Peyer's patch (tissue), 4 donors: ENCODE measurements at regions not wholly inside any gene's neighbourhood (a gene's known extent, or its start where the extent isn't known, plus 50 kb on each side); places are given as distances from the start of the nearest gene placed in this dataset.

Experiments
- DNase-seq, 3 donors: peaks; one replicate each; pipeline ENCODE4 v3.0.0-alpha.2; 2017 to 2019
- H3K27ac ChIP-seq, 4 donors: fragments of 200-600 bp; sonication (generic); one replicate each; pipeline ENCODE4 v1.5.1; 2016 to 2019
- H3K27me3 ChIP-seq, 2 donors: fragments of 200-600 bp; sonication (generic); one replicate each; pipeline ENCODE4 v1.5.1; 2019
- H3K36me3 ChIP-seq, 3 donors: fragments of 200-600 bp; sonication (generic); one replicate each; pipeline ENCODE4 v1.5.1; 2016 to 2019
- H3K4me1 ChIP-seq, 4 donors: fragments of 200-600 bp; sonication (generic); one replicate each; pipeline ENCODE4 v1.5.1; 2016 to 2019
- H3K4me3 ChIP-seq, 4 donors: fragments of 200-600 bp; sonication (generic); 1 replicate in 3 of 4; 2 replicates in 1 of 4; pipeline ENCODE4 v1.5.1; 2016 to 2019; ENCODE audit warnings: mild to moderate bottlenecking in 1 of 4
- H3K9me3 ChIP-seq, 4 donors: fragments of 200-600 bp; sonication (generic); one replicate each; pipeline ENCODE4 v1.5.1; 2016 to 2019; ENCODE audit warnings: mild to moderate bottlenecking in 1 of 4
- POLR2A ChIP-seq, 2 donors: fragments of 450-650 bp; IDR thresholded peaks; one replicate each; pipeline ENCODE4 v1.5.1; 2017; ENCODE audit warnings: antibody characterized with exemption in 2 of 2, mild to moderate bottlenecking in 2 of 2, moderate library complexity in 2 of 2
- TF ChIP-seq, protein P1 (sequence below), 6 experiments: fragments of 450-650 bp in 4 of 6; fragments of 200-600 bp in 2 of 6; sonication (generic) in 1 of 6; IDR thresholded peaks; one replicate each; pipeline ENCODE4 v1.5.1; 2017 to 2019; ENCODE audit warnings: antibody characterized with exemption in 6 of 6, mild to moderate bottlenecking in 3 of 6, moderate library complexity in 1 of 6

DNA sequence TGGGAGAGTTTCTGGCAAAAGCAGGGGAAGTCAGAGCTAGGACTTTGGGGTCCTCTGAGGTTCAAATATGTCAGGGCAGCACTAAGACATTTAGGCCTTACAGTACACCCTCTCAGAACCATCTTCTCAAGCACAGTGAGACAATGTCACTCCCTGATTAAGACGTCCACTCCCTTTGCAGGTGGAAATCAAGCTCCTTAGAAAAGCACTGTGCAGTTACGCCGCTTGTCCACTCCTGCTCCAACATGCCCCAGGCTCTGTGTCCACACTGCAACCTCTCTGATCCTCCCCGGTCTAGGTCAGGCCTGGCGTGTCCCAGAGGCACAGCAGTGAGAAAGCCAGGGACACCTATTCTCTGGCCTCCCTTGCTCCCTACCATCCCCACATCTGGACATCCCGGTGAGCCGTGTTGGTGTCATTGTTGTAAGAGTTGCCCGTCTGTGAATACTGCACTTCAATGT is 528.6 kb upstream of the ID2 start:
- H3K4me1 ChIP-seq: no peaks in the 10 kb centered on the region
- TF ChIP-seq, protein P1, sequence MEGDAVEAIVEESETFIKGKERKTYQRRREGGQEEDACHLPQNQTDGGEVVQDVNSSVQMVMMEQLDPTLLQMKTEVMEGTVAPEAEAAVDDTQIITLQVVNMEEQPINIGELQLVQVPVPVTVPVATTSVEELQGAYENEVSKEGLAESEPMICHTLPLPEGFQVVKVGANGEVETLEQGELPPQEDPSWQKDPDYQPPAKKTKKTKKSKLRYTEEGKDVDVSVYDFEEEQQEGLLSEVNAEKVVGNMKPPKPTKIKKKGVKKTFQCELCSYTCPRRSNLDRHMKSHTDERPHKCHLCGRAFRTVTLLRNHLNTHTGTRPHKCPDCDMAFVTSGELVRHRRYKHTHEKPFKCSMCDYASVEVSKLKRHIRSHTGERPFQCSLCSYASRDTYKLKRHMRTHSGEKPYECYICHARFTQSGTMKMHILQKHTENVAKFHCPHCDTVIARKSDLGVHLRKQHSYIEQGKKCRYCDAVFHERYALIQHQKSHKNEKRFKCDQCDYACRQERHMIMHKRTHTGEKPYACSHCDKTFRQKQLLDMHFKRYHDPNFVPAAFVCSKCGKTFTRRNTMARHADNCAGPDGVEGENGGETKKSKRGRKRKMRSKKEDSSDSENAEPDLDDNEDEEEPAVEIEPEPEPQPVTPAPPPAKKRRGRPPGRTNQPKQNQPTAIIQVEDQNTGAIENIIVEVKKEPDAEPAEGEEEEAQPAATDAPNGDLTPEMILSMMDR (IDR thresholded peaks at IDR 0.05): no peak
- TF ChIP-seq POLR2A (IDR thresholded peaks at IDR 0.05): no peak
- no peak for DNase-seq
- no peaks in the 10 kb centered on the region for H3K36me3 ChIP-seq
- no peak overlapping the region for H3K4me3 ChIP-seq
- no peaks in the 10 kb centered on the region for H3K9me3 ChIP-seq
- H3K27ac ChIP-seq: no peak overlapping the region
- H3K27me3 ChIP-seq: no peaks in the 10 kb centered on the region

DNA sequence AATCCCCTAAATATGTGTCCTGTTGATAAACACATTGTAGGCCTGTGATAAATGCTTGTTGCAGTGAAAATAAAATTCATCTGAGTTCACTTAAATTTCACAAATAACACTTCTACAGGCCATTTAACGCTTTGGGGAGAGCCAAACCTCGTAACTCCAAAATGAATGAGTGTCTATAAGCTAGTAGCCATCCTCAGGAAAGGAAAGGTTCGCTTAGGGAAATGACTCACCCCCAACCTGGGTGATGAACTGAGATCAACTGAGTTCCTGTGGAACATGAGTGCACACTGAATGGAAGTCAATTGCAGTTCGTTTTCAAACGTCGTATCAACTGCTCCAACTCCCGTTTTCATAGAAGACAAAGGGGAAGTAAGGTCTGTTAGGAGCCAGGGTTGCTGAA is 527.6 kb upstream of the ID2 start:
- TF ChIP-seq POLR2A (IDR thresholded peaks at IDR 0.05): no peak
- TF ChIP-seq, protein P1 (IDR thresholded peaks at IDR 0.05): no peak
- Histone ChIP-seq H3K27me3 (no peaks in the 10 kb centered on the region), H3K27ac (no peak overlapping the region), H3K4me1 (no peaks in the 10 kb centered on the region), H3K4me3 (no peak overlapping the region), H3K9me3 (no peaks in the 10 kb centered on the region), H3K36me3 (no peaks in the 10 kb centered on the region)
- no peak for DNase-seq

DNA sequence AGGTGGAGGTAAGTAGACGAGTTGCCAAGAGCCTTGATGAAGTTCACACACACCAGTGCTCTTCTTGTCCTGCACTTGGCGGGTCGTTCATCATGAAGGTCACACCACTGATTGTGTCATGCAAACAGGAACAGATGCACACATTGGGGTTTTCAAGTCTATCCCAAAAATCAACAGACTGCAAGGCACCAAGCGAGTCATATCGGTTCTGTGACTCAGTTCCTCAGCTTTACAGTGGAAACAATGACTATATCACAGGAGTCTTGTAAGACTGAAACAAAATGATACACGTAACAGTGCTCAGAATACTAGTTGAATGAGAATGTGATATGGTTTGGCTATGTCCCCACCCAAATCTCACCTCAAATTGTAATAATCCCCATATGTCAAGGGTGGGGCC is 526.9 kb upstream of the ID2 start:
- H3K4me3 ChIP-seq: no peak overlapping the region
- TF ChIP-seq, protein P1 (IDR thresholded peaks at IDR 0.05): no peak
- no peak for TF ChIP-seq POLR2A (IDR thresholded peaks at IDR 0.05)
- H3K36me3 ChIP-seq: no peaks in the 10 kb centered on the region
- no peaks in the 10 kb centered on the region for H3K27me3 ChIP-seq
- DNase-seq: no peak
- H3K9me3 ChIP-seq: no peaks in the 10 kb centered on the region
- H3K27ac ChIP-seq: no peak overlapping the region
- no peaks in the 10 kb centered on the region for H3K4me1 ChIP-seq

DNA sequence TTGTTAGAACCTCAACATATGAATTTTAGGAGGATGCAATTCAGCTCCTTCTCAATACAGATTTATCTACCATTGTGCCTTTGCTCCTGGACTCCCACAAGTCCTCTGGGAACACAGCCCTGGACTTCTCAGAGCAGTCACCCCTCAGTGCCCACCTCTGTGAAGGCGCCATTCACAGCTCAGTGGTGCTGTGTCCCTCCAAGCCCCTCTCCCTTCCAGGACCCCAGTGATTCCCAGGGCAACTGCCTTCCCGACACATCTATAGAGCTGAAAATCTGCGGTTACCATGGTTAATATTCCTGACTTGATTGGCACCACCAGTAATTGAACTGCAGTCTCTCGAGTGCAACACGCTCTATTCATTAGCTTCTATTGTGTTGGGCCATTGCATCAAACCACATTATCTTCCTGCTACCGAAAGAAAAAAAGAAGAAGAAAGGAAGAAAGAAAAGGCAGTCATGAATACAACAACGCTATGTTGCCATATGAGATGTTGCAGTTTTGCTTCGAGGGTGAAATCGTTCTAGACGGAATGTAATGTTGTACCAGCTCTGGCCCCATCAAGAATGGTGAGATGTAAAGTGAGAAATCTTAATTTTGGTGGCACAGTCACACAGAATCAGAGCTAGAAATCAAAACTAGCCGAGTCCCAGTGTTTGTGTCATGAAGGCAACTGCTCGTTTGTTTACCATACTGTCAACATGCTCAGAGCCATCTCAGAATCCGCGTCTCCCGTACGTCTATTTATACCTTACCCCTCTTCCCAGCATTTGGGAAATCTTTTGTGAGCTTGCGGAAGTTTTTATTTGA is 524.0 kb upstream of the ID2 start:
- no peaks in the 10 kb centered on the region for H3K4me1 ChIP-seq
- H3K36me3 ChIP-seq: no peaks in the 10 kb centered on the region
- H3K9me3 ChIP-seq: no peaks in the 10 kb centered on the region
- H3K27ac ChIP-seq: no peak overlapping the region
- H3K27me3 ChIP-seq: no peaks in the 10 kb centered on the region
- DNase-seq: no peak
- TF ChIP-seq POLR2A (IDR thresholded peaks at IDR 0.05): no peak
- TF ChIP-seq, protein P1 (IDR thresholded peaks at IDR 0.05): no peak
- no peak overlapping the region for H3K4me3 ChIP-seq

DNA sequence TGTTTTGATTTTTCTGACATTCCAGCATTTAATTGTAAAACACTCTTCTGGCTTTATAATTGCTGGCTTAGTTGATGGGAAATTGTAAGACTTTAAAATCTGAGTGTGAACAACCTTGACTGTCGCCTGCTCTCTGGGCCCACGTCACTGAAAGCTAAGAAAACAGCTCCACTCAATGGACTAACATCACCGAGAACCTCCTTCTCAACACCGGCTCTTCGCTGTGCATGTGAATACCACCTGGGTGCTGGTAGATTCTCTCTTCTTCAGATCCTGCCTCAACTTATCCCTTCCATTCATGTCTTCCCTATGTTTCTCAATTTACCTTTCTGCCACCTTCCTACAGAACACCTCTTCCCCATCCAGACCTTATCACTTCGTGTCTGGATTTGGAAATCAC is 523.1 kb upstream of the ID2 start:
- Histone ChIP-seq H3K27me3 (no peaks in the 10 kb centered on the region), H3K36me3 (no peaks in the 10 kb centered on the region), H3K4me3 (no peak overlapping the region), H3K4me1 (no peaks in the 10 kb centered on the region), H3K27ac (no peak overlapping the region), H3K9me3 (no peaks in the 10 kb centered on the region)
- no peak for TF ChIP-seq POLR2A (IDR thresholded peaks at IDR 0.05)
- TF ChIP-seq, protein P1 (IDR thresholded peaks at IDR 0.05): peak in 1 of 6 experiments; percentile 8
- no peak for DNase-seq
